NCI-H146 treated with DMSO at 0.1 percent for 48 hours (cell line): ENCODE measurements at regions not wholly inside any gene's neighbourhood (a gene's known extent, or its start where the extent isn't known, plus 50 kb on each side); places are given as distances from the start of the nearest gene placed in this dataset.
"Not testable (repeated sequence)": the region's sequence is repeated elsewhere in the genome, so short reads cannot be mapped to it uniquely, and the experiment has no call there.

Experiments used
- DNase-seq: peaks from one replicate; lab custom pipeline; 2025; ENCODE audit not compliant: unreplicated experiment; lab: John Stamatoyannopoulos, UW

DNA sequence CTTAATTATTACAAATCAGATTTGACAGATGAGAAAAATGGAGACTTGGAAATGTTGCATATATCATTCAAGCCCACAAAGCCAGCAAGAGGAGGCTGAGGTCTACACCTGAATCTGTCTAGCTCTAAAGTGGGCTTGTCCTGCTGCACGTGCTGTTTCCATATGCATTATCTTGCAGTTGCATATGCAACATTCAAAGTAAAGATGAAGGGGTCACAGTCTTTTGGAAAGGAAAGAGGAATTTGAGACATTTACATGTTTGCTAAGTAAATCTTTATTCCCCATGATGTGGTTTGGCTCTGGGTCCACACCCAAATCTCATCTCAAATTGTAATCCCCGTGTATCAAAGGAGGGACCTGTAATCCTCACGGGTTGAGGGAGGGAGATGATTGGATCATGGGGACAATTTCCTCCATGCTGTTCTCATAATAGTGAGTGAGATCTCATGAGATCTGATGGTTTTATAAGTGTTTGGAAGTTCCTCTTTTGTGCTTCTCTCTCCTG lies 98.3 kb downstream of the BACH1 start:
- no peak for DNase-seq

DNA sequence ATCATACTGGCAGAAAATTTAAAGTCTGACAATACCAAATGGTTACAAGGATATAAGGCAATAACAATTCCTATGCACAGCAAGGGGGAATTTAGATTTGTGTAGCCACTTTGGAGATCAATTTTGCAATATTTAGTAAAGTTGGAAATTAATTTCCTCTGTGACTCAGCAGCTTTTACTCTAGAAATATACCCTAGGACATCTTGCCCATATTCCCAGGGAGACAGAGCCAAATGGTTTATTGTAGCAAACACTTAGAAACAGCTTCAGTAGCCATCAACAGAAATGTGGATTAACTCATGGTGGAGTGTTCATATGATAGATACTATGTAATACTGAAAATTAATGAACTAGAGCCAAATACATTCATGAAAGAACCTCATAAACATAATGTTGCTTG lies 104.6 kb downstream of the BACH1 start:
- no peak for DNase-seq

DNA sequence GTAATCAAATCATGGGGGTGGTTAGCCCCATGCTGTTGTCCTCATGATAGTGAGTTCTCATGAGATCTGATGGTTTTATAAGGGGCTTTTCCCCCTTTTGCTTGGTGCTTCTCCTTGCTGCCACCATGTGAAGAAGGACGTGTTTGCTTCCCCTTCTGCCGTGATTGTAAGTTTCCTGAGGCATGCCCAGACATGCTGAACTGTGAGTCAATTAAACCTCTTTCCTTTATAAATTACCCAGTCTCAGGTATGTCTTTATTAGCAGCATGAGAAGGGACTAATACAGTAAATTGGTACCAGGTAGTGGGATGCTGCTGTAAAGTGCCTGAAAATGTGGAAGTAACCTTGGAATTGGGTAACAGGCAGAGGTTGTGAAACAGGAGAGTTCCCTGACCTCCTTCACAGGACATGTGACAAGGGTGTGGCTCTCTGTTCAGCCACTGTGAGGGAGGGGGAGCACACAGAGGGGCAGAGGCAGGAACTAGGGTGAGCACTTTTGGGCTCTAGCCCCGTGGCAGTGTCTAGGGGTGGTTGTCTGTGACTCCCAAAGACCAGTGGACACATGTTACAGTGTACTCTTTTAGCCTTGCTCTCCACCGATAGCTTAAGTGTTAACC lies 105.3 kb downstream of the BACH1 start:
- no peak for DNase-seq

DNA sequence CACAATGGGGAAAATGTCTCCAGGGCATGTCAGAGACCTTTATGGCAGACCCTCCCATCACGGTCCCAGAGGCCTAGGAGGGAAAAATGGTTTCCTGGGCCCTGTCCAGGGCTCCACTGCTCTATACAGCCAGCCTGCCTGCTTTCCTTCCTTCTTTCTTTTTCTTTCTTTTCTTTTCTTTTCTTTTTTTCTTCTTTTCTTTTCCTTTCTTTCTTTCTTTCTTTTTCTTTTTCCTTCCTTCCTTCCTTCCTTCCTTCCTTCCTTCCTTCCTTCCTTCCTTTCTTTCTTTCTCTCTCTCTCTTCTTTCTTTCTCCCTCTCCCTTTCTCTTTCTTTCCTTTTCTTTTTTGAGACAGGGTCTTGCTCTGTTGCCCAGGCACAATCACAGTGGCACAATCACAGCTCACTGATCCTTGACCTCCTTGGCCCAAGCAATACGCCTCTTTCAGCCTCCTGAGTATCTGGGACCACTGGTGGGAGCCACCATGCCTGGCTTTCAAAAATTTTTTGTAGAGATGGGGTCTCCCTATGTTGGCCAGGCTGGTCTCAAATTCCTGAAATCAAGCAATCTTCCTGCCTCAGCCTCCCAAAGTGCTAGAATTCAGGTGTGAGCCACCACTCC lies 106.9 kb downstream of the BACH1 start:
- DNase-seq: no peak

DNA sequence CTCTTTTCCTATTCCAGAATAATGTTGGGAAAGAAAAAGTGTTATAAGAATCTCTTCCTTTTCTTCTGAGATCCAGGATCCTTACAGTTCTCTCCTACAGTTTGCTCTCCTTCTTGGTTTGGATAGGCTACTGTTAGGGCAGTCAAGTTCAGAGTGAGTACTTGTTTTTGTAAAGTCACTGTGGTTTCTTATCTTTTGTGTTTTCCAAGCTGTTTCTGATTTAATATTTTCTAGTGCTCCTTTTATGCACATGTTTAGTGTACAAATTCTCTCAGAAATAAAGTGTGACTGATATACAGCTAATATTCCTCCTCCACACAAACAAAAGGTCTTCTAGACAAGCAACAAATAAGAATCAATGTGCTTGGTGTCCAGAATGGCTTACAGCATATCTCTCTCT lies 107.7 kb downstream of the BACH1 start:
- no peak for DNase-seq

DNA sequence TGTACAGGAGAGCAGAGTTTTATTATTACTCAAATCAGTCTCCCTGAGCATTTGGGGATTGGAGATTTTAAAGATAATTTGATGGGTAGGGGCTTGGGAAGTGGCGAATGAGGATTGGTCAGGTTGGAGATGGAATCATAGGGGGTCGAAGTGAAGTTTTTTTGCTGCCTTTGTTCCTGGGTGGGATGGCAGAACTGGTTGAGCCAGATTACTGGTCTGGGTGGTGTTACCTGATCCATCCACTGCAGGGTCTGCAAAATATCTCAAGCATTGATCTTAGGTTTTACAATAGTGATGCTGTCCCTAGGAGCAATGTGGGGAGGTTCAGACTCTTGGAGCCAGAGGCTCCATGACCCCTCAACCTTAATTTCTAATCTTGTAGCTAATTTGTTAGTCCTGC lies 108.8 kb downstream of the BACH1 start:
- DNase-seq: no peak

- no peak for DNase-seq
Measured at GRCh38 chr21:29413683-29414082, 115.0 kb downstream of the BACH1 start.

GRCh38 chr21:29416268-29416667 lies 117.5 kb downstream of the BACH1 start:
- no peak for DNase-seq

GRCh38 chr21:29418813-29419212 lies 120.1 kb downstream of the BACH1 start:
- DNase-seq: no peak

DNA sequence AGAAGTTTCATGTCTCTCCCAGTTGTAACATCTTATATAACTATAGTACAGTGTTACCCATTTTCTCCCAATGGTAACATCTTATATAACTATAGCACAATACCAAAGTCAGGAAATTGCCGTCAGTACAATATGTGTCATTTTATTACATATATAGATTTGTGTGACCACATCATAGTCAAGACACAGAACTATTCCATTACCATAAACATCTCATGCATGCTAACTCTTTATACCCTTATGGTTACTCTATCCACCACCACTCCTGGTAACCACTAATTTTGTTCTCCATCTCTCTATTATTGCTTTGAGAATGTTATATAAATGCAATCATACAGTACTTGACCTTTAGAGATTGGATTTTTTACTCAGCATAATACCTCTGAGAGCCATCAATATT lies 120.7 kb downstream of the BACH1 start:
- DNase-seq: no peak

DNA sequence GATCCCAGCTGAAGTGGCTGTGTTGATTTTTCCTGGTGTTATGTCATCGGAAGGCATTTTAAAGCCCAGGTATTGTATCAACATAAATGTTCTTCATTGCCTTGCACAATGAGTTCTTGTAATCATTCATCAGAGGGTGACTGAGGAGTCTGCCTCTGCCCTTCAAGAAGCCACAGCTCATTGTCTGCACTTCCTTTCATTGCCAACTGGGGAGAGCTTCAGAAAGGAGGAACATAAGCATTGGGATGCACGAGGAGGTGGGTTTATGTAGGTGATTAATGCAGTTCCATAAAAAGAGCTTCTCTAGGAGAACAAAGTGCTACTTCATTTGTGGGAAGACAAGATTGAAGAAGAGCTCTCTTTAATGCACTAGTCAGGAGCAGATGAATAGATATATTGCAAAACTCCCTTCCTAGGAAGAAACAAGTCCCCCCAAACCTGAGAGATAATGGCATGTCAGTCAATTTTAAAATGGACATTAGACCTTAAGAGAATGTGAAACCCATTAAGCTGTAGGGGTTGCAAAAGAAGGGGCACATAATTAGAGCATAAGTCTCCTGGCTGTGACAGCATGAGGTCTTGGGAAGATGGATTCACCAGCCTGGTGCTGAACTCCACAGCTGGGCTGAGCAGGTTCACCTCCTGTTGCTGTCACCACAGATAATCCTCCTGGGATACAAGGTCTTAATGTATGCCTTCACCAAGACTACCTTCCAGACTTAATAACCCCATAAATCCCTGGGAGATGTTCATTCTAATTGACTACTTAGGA lies 124.6 kb downstream of the BACH1 start:
- DNase-seq: no peak

DNA sequence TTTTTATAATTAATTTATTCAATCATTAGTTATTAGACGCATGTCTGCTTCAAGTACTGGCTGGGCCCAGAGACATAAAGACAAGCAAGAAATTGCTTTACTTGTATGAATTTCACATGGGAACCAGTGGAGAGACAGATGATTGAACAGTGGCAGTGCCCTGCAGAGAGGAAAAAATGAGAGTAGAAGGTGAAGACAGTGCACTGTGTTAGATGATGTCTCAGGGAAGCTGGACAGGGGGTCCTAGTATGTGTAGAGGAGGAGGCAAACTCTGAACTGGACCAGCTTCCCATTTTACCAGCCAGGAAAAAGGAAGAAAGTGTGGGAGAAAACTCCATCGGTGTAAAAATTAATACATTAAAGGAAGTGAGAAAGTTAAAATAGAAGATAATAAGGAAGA lies 126.0 kb downstream of the BACH1 start:
- DNase-seq: no peak

- no peak for DNase-seq
Measured at GRCh38 chr21:29429218-29429617, 130.5 kb downstream of the BACH1 start.

DNA sequence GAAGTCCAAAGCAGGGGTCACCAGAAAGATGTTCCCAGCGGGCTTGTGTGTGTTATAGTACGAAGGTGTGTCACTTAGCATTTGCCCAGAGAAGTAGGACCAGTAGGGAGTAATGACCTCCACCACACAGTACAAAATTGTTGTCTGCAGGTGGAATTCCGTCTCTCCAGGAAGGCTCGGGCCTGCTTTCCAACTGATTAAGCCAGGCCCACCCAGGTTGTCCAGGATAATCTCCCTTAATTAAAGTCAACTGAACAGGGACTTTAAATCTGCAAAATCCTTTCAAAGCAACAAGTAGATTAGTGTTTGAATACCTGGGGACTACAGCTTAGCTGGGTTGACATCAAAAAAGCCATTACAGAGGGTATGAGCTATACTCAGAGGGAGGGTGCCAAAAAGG lies 131.3 kb downstream of the BACH1 start:
- DNase-seq: no peak

DNA sequence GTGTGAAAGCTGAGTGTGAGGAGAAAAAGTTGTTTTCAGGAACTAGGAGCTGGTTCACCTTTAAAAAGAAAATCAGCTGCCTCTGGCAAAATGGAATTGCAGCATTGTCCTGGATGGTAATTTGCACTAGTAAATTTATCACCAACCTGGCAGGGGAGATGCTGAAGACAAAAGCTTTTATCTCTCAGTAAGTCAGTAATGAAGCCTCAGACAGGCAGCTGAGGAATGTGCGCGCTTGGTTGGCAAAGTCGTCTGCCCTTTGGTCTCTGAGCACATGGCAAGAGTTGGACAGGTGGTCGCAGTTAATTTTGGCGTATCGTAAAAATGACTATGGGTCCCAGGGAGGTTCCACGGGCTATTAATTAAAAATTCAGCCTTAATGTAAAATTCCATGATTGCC lies 131.9 kb downstream of the BACH1 start:
- peak; percentile 50 for DNase-seq

DNA sequence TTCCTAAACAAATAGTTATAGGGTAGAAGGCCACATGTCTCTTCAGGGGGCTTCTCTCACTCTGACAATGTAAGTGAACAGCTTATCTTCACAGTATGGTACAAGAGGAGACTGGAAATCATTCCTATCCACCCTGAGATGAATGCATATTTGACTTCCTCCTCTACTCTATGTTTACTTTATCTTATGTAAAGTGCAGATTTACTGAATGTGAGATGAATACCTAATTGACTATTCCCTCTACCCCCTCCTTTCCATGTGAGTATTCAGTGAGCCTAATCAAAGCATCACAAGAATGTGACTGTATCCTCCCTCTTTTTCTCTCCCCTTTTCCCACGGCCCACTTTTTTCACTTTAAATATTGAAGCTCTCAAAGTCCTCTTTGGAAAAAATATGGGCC lies 132.5 kb downstream of the BACH1 start:
- DNase-seq: no peak

- DNase-seq: no peak
Measured at GRCh38 chr21:29431680-29432079, 133.0 kb downstream of the BACH1 start.

GRCh38 chr21:29433366-29434059 lies 134.8 kb downstream of the BACH1 start:
- DNase-seq: no peak

GRCh38 chr21:29434081-29434480 lies 135.4 kb downstream of the BACH1 start:
- DNase-seq: no peak

- not testable (repeated sequence) for DNase-seq
Measured at GRCh38 chr21:29434982-29435381, 136.3 kb downstream of the BACH1 start.

DNA sequence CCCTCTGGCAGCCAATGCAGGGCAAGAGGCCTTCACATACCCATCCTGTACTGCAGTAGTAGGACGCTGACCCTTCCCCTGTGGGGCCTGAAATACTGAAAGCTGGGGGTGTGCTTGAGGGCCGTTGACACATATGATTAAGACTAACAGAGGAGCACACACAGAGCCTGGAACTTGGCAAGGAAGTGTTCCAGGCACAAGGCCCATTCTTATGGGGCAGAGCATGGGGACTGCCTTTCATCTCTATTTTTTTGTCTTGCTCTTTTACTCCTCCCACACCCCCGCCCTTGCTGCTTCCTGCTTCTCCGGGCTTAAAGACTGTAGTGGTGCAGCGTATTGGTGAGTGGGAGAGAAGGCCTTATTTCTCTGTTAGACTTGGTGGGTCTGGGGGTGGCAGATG lies 137.4 kb downstream of the BACH1 start:
- no peak for DNase-seq

DNA sequence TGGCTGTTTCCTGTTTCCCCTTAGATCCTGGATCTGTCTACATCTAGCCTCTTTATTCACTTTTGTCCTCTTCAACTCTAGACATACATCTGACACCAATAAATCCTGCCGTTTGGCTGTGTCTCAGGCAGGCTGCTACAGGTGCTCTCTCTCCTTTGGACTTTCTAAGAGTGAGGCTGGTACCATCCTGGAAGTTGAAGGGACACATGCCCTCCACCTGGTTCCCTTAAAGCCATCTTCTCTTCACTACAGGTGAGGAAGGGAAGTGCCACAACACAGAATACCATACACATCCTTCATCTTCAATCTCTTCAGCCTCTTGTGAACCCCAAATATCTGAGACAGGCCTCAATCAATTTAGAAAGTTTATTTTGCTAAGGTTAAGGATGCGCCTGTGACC lies 137.9 kb downstream of the BACH1 start:
- DNase-seq: no peak
